Gastroesophageal sphincter (tissue), 3 donors: ENCODE measurements at regions not wholly inside any gene's neighbourhood (a gene's known extent, or its start where the extent isn't known, plus 50 kb on each side); places are given as distances from the start of the nearest gene placed in this dataset.

Experiments
- CTCF ChIP-seq, 4 experiments: fragments of 200-600 bp in 2 of 4; fragments of 450-650 bp in 2 of 4; sonication (generic) in 1 of 4; IDR thresholded peaks; one replicate each; pipeline ENCODE4 v1.5.1; 2017 to 2019; ENCODE audit warnings: antibody characterized with exemption in 4 of 4, mild to moderate bottlenecking in 2 of 4, moderate library complexity in 2 of 4
- EP300 ChIP-seq: sonication (generic); formaldehyde crosslinking; IDR thresholded peaks from one replicate; pipeline ENCODE4 v1.6.1; 2017; ENCODE audit warnings: antibody characterized with exemption, mild to moderate bottlenecking
- POLR2AphosphoS5 ChIP-seq: sonication (generic); formaldehyde crosslinking; IDR thresholded peaks from one replicate; pipeline ENCODE4 v1.6.1; 2017; ENCODE audit warnings: antibody characterized with exemption

- TF ChIP-seq CTCF (IDR thresholded peaks at IDR 0.05), result no peak
- TF ChIP-seq EP300, result no peak
- no peak for TF ChIP-seq POLR2AphosphoS5
Observed at GRCh38 chr3:106628407-106628806, 748.8 kb upstream of the CCDC54 start.
